GM21723 (cell line): ENCODE measurements at regions not wholly inside any gene's neighbourhood (a gene's known extent, or its start where the extent isn't known, plus 50 kb on each side); places are given as distances from the start of the nearest gene placed in this dataset.
"Not testable (repeated sequence)": the region's sequence is repeated elsewhere in the genome, so short reads cannot be mapped to it uniquely, and the experiment has no call there.

Source experiments
- ATAC-seq: cut with Tn5 transposase; IDR thresholded peaks from one replicate; pipeline ENCODE4 v1.9.1; 2021; ENCODE audit warnings: mild to moderate bottlenecking, moderate library complexity; ENCODE audit not compliant: unreplicated experiment

GRCh38 chr2:113341191-113341869 lies 62.6 kb upstream of the PAX8 start:
- ATAC-seq: no peak

GRCh38 chr2:113337809-113338208 lies 59.1 kb upstream of the PAX8 start:
- no peak for ATAC-seq

- not testable (repeated sequence) for ATAC-seq
Measured at GRCh38 chr2:113336040-113336439, 57.3 kb upstream of the PAX8 start.

- ATAC-seq: no peak
Measured at GRCh38 chr2:113334147-113334546, 55.4 kb upstream of the PAX8 start.

GRCh38 chr2:113333735-113334134 lies 55.0 kb upstream of the PAX8 start:
- ATAC-seq: not testable (repeated sequence)

- ATAC-seq: not testable (repeated sequence)
Measured at GRCh38 chr2:113330060-113330767, 51.5 kb upstream of the PAX8 start.

- ATAC-seq: not testable (repeated sequence)
Measured at GRCh38 chr2:113328973-113329372, 50.3 kb upstream of the PAX8 start.

- not testable (repeated sequence) for ATAC-seq
Measured at GRCh38 chr2:113328572-113328971, 49.9 kb upstream of the PAX8 start.
